Adrenal gland (tissue), 9 donors: ENCODE measurements at regions not wholly inside any gene's neighbourhood (a gene's known extent, or its start where the extent isn't known, plus 50 kb on each side); places are given as distances from the start of the nearest gene placed in this dataset.

Experiments
- DNase-seq, 7 donors: peaks; one replicate each; pipeline ENCODE4 v3.0.0-alpha.2; 2019 to 2020
- H3K27ac ChIP-seq, 5 donors: fragments of 200-600 bp; sonication (generic) in 4 of 5; 1 replicate in 3 of 5; 2 replicates in 2 of 5; pipeline versions ENCODE4 v1.5.1 to v1.8.0; 2016 to 2020; ENCODE audit warnings: mild to moderate bottlenecking in 1 of 5
- H3K27me3 ChIP-seq: fragments of 200-600 bp; 2 replicates; pipeline ENCODE4 v1.8.0; 2021
- H3K36me3 ChIP-seq, 2 donors: fragments of 200-600 bp; replicated peaks in 1 of 2; 1 replicate in 1 of 2; 2 replicates in 1 of 2; pipeline versions ENCODE4 v1.5.1 to v1.8.0; 2018 to 2022
- H3K4me1 ChIP-seq, 2 donors: fragments of 200-600 bp; replicated peaks in 1 of 2; 1 replicate in 1 of 2; 2 replicates in 1 of 2; pipeline versions ENCODE4 v1.5.1 to v1.8.0; 2018 to 2021
- H3K4me3 ChIP-seq, 4 donors: fragments of 200-600 bp; sonication (generic) in 3 of 4; one replicate each; pipeline ENCODE4 v1.5.1; 2016 to 2018
- H3K9me3 ChIP-seq, 3 donors: fragments of 200-600 bp; sonication (generic) in 1 of 3; replicated peaks in 1 of 3; 1 replicate in 2 of 3; 2 replicates in 1 of 3; pipeline versions ENCODE4 v1.5.1 to v1.8.0; 2016 to 2021
- CTCF ChIP-seq, 6 experiments: fragments of 450-650 bp in 4 of 6; fragments of 200-600 bp in 2 of 6; sonication (generic) in 1 of 6; IDR thresholded peaks; 1 replicate in 5 of 6; 2 replicates in 1 of 6; pipeline versions ENCODE4 v1.5.1 to v1.8.0; 2016 to 2021; ENCODE audit warnings: antibody characterized with exemption in 6 of 6, mild to moderate bottlenecking in 2 of 6, moderate library complexity in 1 of 6
- POLR2A ChIP-seq, 2 donors: fragments of 450-650 bp; IDR thresholded peaks; one replicate each; pipeline ENCODE4 v1.6.1; 2017; ENCODE audit warnings: antibody characterized with exemption in 2 of 2, mild to moderate bottlenecking in 2 of 2, moderate library complexity in 1 of 2
- WGBS, 4 donors: extraction: QIAGEN DNeasy Blood & Tissue Kit in 2 of 4; methylation state at CpG; one replicate each; pipeline versions ENCODE4 v1.1.5 to v1.1.7; 2013 to 2017; 5-methylcytosine and 5-hydroxymethylcytosine counted together
- intact Hi-C, 2 donors: fragments of 100-400 bp; cut with DNase I; formaldehyde crosslinking; loops; one replicate each; pipeline versions ENCODE4 v1.14.1 to v1.15.0; 2022 to 2023
- donor health status: healthy with polysubstance abuse.
- donor health status: Bipolar disorder and iron deficiency.
- donor health status: DM: yes; HTN: yes; CAD: no.
- donor health status: DM: no; HTN: no; CAD: no.
- donor health status: DM: no; HTN: no; CAD: no.

GRCh38 chr6:40929176-40929575, 109.8 kb downstream of the UNC5CL start:
- intact Hi-C loops: no loop called here
- H3K9me3 ChIP-seq: no peaks in the 10 kb centered on the region
- 77 to 86% (median 81%) methylated on average over 3 of the region's 3 CpGs for WGBS, 4 donors
- H3K27me3 ChIP-seq: no peaks in the 10 kb centered on the region
- H3K27ac ChIP-seq: no peak overlapping the region
- TF ChIP-seq POLR2A (IDR thresholded peaks at IDR 0.05) (no peak), CTCF (IDR thresholded peaks at IDR 0.05) (no peak)
- H3K4me3 ChIP-seq: no peak overlapping the region
- DNase-seq: no peak
- no peaks in the 10 kb centered on the region for H3K4me1 ChIP-seq
- H3K36me3 ChIP-seq: no peaks in the 10 kb centered on the region

GRCh38 chr6:40928763-40929162, 110.3 kb downstream of the UNC5CL start:
- WGBS, 4 donors: 93 to 98% (median 95%) methylated on average over 3 of the region's 3 CpGs
- no peaks in the 10 kb centered on the region for H3K4me1 ChIP-seq
- H3K27me3 ChIP-seq: no peaks in the 10 kb centered on the region
- H3K4me3 ChIP-seq: no peak overlapping the region
- no peak for TF ChIP-seq POLR2A (IDR thresholded peaks at IDR 0.05)
- no peak for TF ChIP-seq CTCF (IDR thresholded peaks at IDR 0.05)
- intact Hi-C loops: no loop called here
- no peaks in the 10 kb centered on the region for H3K9me3 ChIP-seq
- H3K27ac ChIP-seq: no peak overlapping the region
- no peak for DNase-seq
- no peaks in the 10 kb centered on the region for H3K36me3 ChIP-seq

- TF ChIP-seq POLR2A (IDR thresholded peaks at IDR 0.05) (no peak), CTCF (IDR thresholded peaks at IDR 0.05) (no peak)
- H3K36me3 ChIP-seq: no peaks in the 10 kb centered on the region
- intact Hi-C loops: no loop called here
- H3K4me3 ChIP-seq: no peak overlapping the region
- H3K27me3 ChIP-seq: no peaks in the 10 kb centered on the region
- no peaks in the 10 kb centered on the region for H3K9me3 ChIP-seq
- 82 to 94% (median 93%) methylated on average over 1 of the region's 1 CpG for WGBS, 4 donors
- no peak overlapping the region for H3K27ac ChIP-seq
- H3K4me1 ChIP-seq: no peaks in the 10 kb centered on the region
- DNase-seq: no peak
Measured at GRCh38 chr6:40928307-40928706, 110.7 kb downstream of the UNC5CL start.

- Histone ChIP-seq H3K27me3 (no peaks in the 10 kb centered on the region), H3K4me1 (no peaks in the 10 kb centered on the region), H3K4me3 (no peak overlapping the region), H3K36me3 (no peaks in the 10 kb centered on the region), H3K9me3 (no peaks in the 10 kb centered on the region), H3K27ac (no peak overlapping the region)
- 62 to 88% (median 67%) methylated on average over 1 of the region's 1 CpG for WGBS, 4 donors
- DNase-seq: no peak
- TF ChIP-seq POLR2A (IDR thresholded peaks at IDR 0.05) (no peak), CTCF (IDR thresholded peaks at IDR 0.05) (no peak)
- intact Hi-C loops: no loop called here
Measured at GRCh38 chr6:40925341-40925740, 113.7 kb downstream of the UNC5CL start.
